HG02852 (cell line): ENCODE measurements at regions not wholly inside any gene's neighbourhood (a gene's known extent, or its start where the extent isn't known, plus 50 kb on each side); places are given as distances from the start of the nearest gene placed in this dataset.
"Not testable (repeated sequence)": the region's sequence is repeated elsewhere in the genome, so short reads cannot be mapped to it uniquely, and the experiment has no call there.

Source experiments
- ATAC-seq: cut with Tn5 transposase; IDR thresholded peaks from one replicate; pipeline ENCODE4 v1.9.1; 2021; ENCODE audit warnings: mild to moderate bottlenecking, moderate library complexity; ENCODE audit not compliant: unreplicated experiment

GRCh38 chr3:86794361-86795065 is 196.4 kb downstream of the VGLL3 start:
- no peak for ATAC-seq

DNA sequence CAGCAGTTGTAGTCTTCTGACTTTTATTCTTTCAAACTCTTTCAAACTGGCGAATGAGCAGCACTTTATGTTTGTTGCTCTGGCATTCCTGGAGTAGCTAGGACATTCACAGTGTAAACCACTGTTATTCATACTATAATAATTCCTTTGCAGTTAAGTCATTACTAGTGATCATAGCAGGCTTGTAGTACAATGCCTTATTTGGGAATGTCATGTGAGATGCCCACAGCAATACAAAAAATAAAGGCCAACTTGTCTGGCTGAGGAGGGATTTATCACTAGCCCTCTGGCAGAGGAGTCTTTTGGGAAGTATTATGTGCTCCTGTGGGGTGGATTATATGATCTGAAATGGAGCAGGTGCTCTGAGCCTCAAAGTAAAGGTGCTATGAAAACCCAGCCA is 197.2 kb downstream of the VGLL3 start:
- no peak for ATAC-seq

DNA sequence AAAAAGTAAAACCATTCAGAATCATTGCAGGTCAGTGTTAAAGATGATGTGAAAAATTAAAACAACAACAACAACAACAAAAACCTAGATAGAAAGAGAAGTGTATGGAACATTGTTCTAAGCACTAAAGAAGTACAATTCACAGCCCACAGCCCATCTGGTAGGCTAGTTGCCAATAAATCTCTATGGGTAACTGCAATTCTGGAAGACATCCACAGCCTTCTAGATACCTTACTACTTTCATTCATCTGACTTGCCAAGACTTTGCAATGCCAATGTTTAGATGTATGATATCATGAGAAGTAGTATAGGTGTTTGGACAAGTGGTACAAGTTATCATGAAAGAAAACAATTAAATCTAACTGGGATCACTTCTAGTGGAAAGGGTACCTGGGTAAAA is 198.6 kb downstream of the VGLL3 start:
- no peak for ATAC-seq

DNA sequence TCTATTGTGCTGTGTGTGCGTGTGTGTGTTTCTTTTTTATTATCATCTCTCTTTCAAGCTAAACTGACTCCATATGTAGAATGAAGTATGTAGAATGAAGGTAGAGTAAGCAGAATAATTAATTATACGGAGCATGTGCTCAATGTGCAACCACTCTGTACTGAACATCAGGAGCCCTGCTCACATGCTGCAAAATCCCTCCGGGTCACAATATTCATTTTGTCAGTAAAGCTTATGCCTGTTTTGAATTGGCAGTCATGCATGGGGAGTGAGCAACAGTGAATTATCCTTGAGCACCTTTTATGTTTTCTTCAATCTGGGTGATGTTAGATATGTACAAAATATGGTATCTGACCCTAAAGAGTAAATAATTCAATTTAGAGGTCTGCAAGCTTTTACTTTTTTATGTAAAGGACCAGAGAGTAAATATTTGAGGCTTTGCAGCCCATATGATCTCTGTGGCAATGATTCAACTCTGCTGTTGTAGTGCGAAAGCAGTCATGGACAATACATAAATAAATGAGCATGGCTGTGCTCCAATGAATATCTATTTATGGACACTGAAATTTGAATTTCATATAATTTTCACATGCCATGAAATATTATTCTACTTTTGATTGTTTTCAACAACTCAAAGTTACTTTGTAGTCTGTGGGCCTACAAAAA is 199.9 kb downstream of the VGLL3 start:
- no peak for ATAC-seq

- no peak for ATAC-seq
Observed at GRCh38 chr3:86788371-86788770, 202.6 kb downstream of the VGLL3 start.

- ATAC-seq: no peak
Observed at GRCh38 chr3:86787091-86787490, 203.9 kb downstream of the VGLL3 start.

DNA sequence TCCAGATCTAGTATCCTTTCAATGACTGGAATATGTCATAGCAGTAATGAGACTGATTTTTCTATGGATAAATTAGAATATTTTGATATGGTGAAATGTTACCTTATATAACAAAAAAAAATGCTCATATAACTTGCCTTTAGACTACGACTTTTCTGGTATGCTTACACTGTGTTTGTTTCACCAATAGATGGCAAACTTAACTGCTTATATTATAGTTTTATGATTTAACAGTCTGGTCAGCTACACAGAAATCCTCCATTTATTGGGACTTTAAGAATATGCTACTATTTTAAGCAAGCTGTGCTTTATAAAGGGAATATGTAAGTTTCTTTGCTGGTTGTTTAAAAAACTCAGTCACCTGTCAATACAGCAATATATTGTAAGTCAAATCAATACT is 205.6 kb downstream of the VGLL3 start:
- no peak for ATAC-seq

DNA sequence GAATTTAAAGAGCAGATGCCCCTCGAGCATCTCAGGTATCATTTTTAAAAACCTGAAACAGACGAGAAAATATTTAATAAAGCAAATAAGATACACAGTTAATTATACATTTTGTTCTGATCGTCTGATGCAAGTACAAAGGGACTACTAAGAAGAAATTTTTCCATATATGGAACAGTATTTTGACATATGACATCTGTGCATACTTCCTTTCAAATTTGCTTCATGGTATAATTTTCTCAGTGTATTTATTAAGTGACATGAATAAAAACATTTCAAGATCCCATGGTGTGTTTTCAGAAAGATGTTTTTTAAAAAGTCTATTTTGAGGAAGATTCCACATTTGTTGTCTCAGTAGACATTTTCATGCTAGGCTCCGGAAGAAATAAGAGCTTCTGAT is 208.1 kb downstream of the VGLL3 start:
- ATAC-seq: no peak

- no peak for ATAC-seq
Observed at GRCh38 chr3:86782286-86782685, 208.7 kb downstream of the VGLL3 start.

- ATAC-seq: no peak
Observed at GRCh38 chr3:86774082-86774691, 216.8 kb downstream of the VGLL3 start.

DNA sequence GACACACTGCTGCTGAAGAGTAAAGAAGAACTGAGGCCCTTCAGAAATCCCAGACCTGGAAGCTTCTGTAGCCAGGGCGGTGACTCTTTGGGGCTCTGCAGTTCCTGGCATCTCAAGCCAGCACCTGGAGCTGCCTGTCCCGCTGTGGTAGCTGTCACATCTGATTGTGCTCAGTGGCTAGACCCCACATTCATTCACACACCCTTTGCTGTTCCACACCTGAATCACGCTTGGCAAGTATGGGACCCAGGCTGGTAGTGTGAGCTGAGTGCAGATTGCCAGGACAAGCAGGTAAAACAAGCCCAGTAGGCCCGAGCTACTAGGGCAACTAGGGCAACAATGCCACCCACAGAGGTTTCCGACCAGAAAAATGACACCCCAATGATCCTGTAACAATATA is 218.2 kb downstream of the VGLL3 start:
- no peak for ATAC-seq

DNA sequence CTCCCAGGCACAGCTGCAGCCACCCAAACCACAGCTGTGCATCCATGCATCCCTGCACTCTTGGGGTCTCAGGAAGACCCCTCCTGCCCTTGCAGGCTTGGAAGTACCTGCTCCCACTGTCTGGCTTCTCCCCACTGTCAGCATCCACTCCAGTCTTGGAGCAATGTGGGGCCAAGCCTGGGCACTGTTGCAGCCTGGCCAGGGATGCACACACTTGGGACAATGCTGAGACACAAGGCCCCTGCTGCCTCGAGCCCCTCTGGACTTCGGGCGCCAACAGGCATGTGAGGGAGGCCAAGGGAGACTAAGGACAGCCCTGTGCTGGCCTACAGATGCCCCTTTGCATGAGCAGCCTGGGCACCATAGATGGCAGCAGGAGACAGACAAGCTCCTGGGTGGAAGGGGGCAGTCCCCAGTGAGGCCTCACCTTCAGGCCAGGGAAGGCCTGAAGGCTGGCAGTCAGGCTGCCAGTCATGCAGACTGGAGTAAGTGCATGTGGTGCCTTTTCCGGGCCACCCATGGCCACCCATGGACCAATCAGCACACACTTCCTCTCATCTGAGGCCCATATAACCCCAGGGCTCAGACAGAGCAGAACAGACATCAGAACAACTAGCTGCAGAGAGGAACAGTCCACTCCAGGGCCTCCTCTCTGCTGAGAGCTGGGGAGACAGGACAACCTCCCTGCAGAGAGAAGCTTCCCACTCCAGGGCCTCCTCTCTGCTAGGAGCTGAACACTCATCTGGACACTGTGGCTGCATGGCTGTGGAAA is 219.0 kb downstream of the VGLL3 start:
- no peak for ATAC-seq

DNA sequence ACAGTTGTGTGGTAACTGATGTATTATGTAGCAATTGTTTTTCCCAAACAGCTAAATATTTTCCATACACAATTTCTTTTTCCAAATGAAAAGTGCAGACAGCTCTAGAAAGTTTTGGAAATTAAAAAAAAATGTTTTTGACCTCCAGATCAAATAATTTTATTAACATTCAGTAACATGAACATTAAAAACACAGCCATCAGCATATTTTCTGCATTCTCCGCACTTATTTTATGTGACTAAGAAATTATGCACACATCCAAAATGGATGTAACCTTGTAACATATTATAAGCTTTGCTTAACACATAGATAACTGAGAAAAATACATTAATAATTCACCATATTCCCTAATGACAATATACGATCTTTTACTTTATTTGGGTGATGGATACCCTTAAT is 224.6 kb downstream of the VGLL3 start:
- no peak for ATAC-seq

GRCh38 chr3:86757322-86758179 is 233.4 kb downstream of the VGLL3 start:
- ATAC-seq: not testable (repeated sequence)

DNA sequence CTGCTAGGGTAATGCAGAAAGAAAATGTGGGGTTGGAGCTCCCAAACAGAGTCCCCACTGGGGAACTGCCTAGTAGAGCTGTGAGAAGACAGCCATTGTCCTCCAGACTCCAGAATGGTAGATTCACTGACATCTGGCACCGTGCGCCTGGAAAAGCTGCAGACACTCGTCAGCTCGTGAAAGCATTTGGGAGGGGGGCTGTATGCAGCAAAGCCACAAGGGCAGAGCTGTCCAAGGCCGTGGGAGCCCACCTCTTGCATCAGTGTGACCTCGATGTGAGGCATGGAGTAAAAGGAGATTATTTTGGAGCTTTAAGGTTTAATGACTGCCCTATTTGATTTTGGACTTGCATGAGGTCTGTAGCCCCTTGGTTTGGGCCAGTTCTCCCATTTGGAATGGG is 242.9 kb downstream of the VGLL3 start:
- ATAC-seq: no peak

DNA sequence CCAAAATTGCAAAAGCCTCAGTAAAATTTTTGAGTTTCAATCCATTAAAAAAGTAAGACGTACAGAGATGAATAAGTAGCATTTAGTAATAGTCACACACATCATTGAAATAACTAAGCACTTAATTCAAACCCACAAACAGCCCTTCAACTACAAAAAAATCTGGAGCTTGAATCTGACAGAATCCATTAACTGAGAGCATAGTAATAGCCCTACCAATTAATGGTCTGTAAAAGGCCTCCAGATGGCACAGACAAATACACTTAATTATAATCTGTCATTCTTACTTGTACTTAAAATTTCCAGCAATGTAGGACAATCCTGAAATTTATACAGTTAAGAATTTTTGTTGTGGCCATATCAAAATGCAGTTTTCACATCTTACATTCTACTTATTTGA is 246.9 kb downstream of the VGLL3 start:
- no peak for ATAC-seq

DNA sequence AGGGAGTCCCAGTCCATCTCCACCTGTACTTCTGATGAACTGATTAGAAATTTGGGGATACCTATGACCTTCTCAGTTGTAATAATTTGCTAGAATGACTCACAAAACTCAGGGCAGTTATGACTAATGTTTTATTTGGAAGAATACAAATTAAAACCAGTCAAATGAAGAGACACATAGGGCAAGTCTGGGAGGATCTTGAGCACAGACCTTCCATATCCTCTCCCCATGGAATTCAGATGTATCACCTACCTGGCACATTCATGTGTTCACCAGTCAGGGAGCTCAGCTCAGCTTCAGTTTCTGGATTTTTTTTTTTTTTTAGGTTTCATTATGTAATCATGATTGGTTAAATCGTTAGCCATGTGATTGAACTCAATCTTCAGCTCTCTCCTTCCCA is 247.7 kb downstream of the VGLL3 start:
- ATAC-seq: no peak

- ATAC-seq: no peak
Observed at GRCh38 chr3:86740751-86741150, 250.2 kb downstream of the VGLL3 start.

DNA sequence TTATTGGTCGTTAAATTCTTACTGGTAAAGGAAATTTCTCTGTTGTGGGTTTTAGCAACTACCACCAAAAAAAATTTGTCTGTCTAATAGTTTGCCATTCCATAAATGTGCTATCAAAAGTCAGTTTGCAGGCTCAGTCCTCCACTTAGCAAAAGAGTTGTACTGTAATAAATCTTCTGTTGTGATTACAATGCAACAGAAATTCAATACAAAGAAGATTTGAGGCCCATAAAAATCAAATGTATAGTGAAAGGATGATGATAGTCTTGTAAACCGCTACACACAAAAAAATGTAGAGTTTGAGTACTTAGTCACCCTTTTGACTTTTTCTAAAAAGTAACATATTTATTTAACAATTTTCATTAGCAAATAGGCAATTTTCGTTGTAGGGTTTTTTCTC is 251.7 kb downstream of the VGLL3 start:
- no peak for ATAC-seq

DNA sequence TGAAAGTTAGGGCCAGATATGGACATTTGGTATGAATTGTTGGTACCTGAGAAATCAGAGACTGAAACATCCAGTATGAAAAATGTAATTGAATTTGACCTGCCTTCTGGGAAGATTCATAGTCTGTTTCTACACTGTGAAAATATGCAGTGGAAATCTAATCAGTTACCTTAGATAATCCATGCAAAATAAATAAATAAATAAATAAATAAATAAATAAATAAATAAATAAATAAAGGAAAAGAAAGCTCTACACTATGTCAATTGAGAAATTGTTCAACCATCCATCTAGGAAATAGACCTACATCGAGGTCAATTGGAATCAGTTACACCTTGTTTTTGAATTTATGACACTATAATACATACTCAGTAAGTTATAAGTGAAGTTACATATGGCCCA is 252.3 kb downstream of the VGLL3 start:
- ATAC-seq: no peak

- no peak for ATAC-seq
Observed at GRCh38 chr3:86737517-86737916, 253.4 kb downstream of the VGLL3 start.
